ENCODE measurements at regions not wholly inside any gene's neighbourhood (a gene's known extent, or its start where the extent isn't known, plus 50 kb on each side); places are given as distances from the start of the nearest gene placed in this dataset.

GRCh38 chr12:93156086-93156716, 221.5 kb upstream of the NUDT4 start:
- TF ChIP-seq EZH2phosphoT487 (IDR thresholded peaks at IDR 0.05; ENCODE audit: borderline replicate concordance, low read length), result no peak
- no peak for TF ChIP-seq CTCF (IDR thresholded peaks at IDR 0.05; ENCODE audit: low read depth, low read length, poor library complexity, severe bottlenecking)

Data from DOHH2 (cell line).